Activated CD4-positive, alpha-beta T cell treated with anti-CD3 and anti-CD28 coated beads, Interleukin-2, amount 50 U/mL, for 24 hours (primary cell): ENCODE measurements at regions not wholly inside any gene's neighbourhood (a gene's known extent, or its start where the extent isn't known, plus 50 kb on each side); places are given as distances from the start of the nearest gene placed in this dataset.
"Not testable (repeated sequence)": the region's sequence is repeated elsewhere in the genome, so short reads cannot be mapped to it uniquely, and the experiment has no call there.

Experiments
- DNase-seq, 2 donors: peaks; one replicate each; pipeline ENCODE4 v3.0.0-alpha.2; 2020; ENCODE audit warnings: low read depth in 1 of 2, low spot score in 1 of 2

- DNase-seq: no peak
Measured at GRCh38 chr3:103158183-103158582, 723.4 kb downstream of the ZPLD1 start.

GRCh38 chr3:103166890-103167289 lies 732.1 kb downstream of the ZPLD1 start:
- DNase-seq: no peak

- DNase-seq: no peak
Measured at GRCh38 chr3:103167850-103168249, 733.0 kb downstream of the ZPLD1 start.

GRCh38 chr3:103169289-103169688 lies 734.5 kb downstream of the ZPLD1 start:
- DNase-seq: no peak

- DNase-seq: no peak
Measured at GRCh38 chr3:103170651-103171050, 735.8 kb downstream of the ZPLD1 start.

GRCh38 chr3:103173940-103174339 lies 739.1 kb downstream of the ZPLD1 start:
- no peak for DNase-seq

GRCh38 chr3:103181160-103181559 lies 746.3 kb downstream of the ZPLD1 start:
- DNase-seq: no peak

- no peak for DNase-seq
Measured at GRCh38 chr3:103184772-103185171, 750.0 kb downstream of the ZPLD1 start.

GRCh38 chr3:103189941-103190340 lies 755.1 kb downstream of the ZPLD1 start:
- no peak for DNase-seq

GRCh38 chr3:103195216-103195615 lies 760.4 kb downstream of the ZPLD1 start:
- DNase-seq: no peak

GRCh38 chr3:103203441-103203840 lies 768.6 kb downstream of the ZPLD1 start:
- DNase-seq: no peak

GRCh38 chr3:103210583-103210982 lies 775.8 kb downstream of the ZPLD1 start:
- DNase-seq: no peak

GRCh38 chr3:103218146-103218545 lies 783.3 kb downstream of the ZPLD1 start:
- DNase-seq: no peak

- no peak for DNase-seq
Measured at GRCh38 chr3:103218793-103219192, 784.0 kb downstream of the ZPLD1 start.

- no peak for DNase-seq
Measured at GRCh38 chr3:103227651-103228050, 792.8 kb downstream of the ZPLD1 start.

- DNase-seq: no peak
Measured at GRCh38 chr3:103247459-103247858, 812.6 kb downstream of the ZPLD1 start.

- not testable (repeated sequence) for DNase-seq
Measured at GRCh38 chr3:103254827-103255226, 820.0 kb downstream of the ZPLD1 start.

- DNase-seq: no peak
Measured at GRCh38 chr3:103269287-103269686, 834.5 kb downstream of the ZPLD1 start.

- no peak for DNase-seq
Measured at GRCh38 chr3:103271575-103271974, 836.8 kb downstream of the ZPLD1 start.

- DNase-seq: no peak
Measured at GRCh38 chr3:103295974-103296570, 861.3 kb downstream of the ZPLD1 start.

- not testable (repeated sequence) for DNase-seq
Measured at GRCh38 chr3:103297502-103297901, 862.7 kb downstream of the ZPLD1 start.

- DNase-seq: no peak
Measured at GRCh38 chr3:103306104-103306503, 871.3 kb downstream of the ZPLD1 start.

- no peak for DNase-seq
Measured at GRCh38 chr3:103308921-103309320, 874.1 kb downstream of the ZPLD1 start.

- no peak for DNase-seq
Measured at GRCh38 chr3:103319912-103320311, 885.1 kb downstream of the ZPLD1 start.
